ENCODE measurements at regions not wholly inside any gene's neighbourhood (a gene's known extent, or its start where the extent isn't known, plus 50 kb on each side); places are given as distances from the start of the nearest gene placed in this dataset.

DNA sequence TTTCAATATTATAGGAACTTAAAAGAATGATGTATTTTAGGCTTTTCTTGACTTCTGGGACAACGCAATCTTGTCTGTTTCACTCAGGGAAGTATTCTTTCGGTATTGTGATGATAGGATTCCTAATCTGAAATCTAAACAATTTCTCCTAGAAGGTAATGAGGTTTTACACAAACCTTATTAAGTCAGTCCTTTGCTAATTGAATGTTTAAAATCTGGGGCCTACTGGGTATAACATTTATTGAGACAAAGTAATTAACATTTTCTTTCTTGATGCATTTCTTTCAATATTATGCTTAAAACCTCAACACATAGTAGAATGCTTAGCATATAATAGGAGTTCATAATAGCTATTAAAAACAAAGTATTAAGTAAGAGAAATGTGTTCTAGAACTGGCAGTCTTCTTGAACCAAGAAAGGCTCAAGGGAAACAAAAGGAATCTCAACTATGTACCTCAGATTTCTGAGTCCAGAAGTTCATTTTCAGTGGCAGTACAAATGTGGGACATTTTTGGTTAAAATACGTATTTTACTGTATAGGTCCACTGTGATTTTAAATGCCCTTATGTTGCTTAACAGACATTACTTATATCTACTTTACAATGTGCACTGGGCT, 121.4 kb upstream of the BMP2 start:
- no peaks in the 10 kb centered on the region for H3K36me3 Mint-ChIP-seq
- TF ChIP-seq, protein P1, sequence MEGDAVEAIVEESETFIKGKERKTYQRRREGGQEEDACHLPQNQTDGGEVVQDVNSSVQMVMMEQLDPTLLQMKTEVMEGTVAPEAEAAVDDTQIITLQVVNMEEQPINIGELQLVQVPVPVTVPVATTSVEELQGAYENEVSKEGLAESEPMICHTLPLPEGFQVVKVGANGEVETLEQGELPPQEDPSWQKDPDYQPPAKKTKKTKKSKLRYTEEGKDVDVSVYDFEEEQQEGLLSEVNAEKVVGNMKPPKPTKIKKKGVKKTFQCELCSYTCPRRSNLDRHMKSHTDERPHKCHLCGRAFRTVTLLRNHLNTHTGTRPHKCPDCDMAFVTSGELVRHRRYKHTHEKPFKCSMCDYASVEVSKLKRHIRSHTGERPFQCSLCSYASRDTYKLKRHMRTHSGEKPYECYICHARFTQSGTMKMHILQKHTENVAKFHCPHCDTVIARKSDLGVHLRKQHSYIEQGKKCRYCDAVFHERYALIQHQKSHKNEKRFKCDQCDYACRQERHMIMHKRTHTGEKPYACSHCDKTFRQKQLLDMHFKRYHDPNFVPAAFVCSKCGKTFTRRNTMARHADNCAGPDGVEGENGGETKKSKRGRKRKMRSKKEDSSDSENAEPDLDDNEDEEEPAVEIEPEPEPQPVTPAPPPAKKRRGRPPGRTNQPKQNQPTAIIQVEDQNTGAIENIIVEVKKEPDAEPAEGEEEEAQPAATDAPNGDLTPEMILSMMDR (IDR thresholded peaks at IDR 0.05; ENCODE audit: unreplicated experiment) = no peak
- no peaks in the 10 kb centered on the region for H3K27me3 Mint-ChIP-seq (ENCODE audit: low read depth)
- no peak overlapping the region for H3K4me3 Mint-ChIP-seq
- no peak overlapping the region for H3K27ac Mint-ChIP-seq
- peaks cover 19% of the 10 kb centered on the region for H3K4me1 Mint-ChIP-seq
- no peak for DNase-seq (ENCODE audit: low spot score in 2 of 2, unreplicated experiment in 2 of 2)
- peaks cover 10% of the 10 kb centered on the region for H3K9me3 Mint-ChIP-seq

DNA sequence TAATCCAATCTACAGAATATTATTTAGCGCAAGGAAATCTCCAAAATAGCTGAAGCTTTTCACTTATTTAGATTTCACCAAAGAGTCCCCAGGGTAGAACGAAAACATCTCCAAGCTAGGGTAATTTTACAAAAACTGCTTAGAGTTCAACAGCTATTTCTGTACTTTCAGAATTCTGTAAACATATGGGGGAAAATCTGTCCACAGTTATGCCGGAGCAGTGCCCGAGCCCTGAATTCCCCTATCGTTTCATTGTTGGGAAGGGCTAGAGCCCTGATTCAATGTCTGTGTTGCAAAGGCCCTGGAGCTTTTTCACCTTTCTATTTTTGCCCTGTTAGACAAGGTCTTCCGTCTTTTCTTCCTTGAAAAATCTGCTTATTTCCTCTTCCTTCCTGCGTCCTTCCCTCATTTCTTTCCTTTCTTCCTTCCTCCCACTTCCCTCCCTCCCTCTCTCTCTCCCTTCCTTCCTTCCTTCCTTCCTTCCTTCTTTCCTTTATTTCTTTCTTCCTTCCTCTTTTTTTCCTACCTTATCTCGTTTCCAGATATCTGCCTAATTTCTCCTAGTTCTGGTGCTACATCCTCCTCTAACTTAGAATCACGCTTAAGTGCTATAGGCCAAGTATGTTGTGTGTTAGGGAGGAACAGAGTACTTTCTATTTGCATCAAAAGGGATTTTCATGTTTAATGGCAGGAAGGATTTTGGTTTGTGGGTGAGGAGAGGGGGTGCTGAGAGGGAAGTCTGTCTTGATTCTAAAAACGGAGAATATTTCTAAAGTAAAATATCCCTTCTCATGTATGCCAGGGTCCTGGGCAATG, 122.5 kb upstream of the BMP2 start:
- Mint-ChIP-seq H3K4me3 (no peak overlapping the region), H3K9me3 (peaks cover 10% of the 10 kb centered on the region), H3K27me3 (ENCODE audit: low read depth) (no peaks in the 10 kb centered on the region), H3K27ac (no peak overlapping the region), H3K36me3 (no peaks in the 10 kb centered on the region), H3K4me1 (peaks cover 19% of the 10 kb centered on the region)
- TF ChIP-seq, protein P1 (IDR thresholded peaks at IDR 0.05; ENCODE audit: unreplicated experiment) = no peak
- no peak for DNase-seq (ENCODE audit: low spot score in 2 of 2, unreplicated experiment in 2 of 2)

DNA sequence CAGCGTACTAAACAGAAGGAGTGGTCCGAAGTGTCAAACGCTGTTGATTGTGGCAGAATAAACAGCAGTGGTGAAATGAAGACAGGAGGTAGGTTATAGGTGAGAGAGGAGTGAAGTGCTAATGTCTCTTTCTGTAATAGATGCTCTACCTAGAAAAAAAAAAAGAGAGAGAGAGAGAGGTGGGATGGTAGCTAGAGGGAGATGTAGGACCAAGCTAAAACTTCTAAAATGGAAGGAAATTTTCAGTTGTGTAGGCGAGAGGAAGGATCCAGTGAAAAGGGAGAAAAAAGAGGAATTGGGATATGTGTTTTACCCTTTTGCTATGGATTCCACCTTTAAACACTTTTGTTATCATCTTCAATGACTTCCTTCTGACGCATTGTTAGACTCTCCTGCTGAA, 126.5 kb upstream of the BMP2 start:
- TF ChIP-seq, protein P1 (IDR thresholded peaks at IDR 0.05; ENCODE audit: unreplicated experiment) = no peak
- no peaks in the 10 kb centered on the region for H3K27me3 Mint-ChIP-seq (ENCODE audit: low read depth)
- no peak overlapping the region for H3K4me3 Mint-ChIP-seq
- H3K36me3 Mint-ChIP-seq = no peaks in the 10 kb centered on the region
- no peak for DNase-seq (ENCODE audit: low spot score in 2 of 2, unreplicated experiment in 2 of 2)
- no peak overlapping the region for H3K27ac Mint-ChIP-seq
- H3K4me1 Mint-ChIP-seq = peaks cover 19% of the 10 kb centered on the region
- peaks cover 5% of the 10 kb centered on the region for H3K9me3 Mint-ChIP-seq

DNA sequence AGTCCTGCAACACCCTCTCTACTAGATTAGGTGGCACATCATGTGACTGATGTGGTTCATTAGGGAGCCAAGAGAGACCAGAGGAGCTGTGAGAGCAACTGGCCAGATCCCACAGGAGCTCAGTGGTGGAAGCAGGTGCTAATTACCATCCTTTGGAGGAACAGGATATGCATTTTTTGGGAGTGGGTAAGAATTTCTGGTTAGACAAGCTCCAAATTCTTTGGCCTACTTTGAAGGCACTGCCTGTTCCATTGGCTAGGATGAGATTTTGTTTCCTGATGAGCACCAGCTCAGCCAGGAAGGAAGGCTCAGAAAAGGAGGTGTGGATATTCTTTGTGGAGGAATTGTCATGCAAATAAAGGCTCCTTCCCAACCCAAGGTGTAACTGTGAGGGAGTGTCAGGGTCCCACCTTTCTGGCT, 130.3 kb upstream of the BMP2 start:
- TF ChIP-seq, protein P1 (IDR thresholded peaks at IDR 0.05; ENCODE audit: unreplicated experiment) = no peak
- DNase-seq (ENCODE audit: low spot score in 2 of 2, unreplicated experiment in 2 of 2) = no peak
- H3K36me3 Mint-ChIP-seq = no peaks in the 10 kb centered on the region
- no peaks in the 10 kb centered on the region for H3K27me3 Mint-ChIP-seq (ENCODE audit: low read depth)
- H3K4me1 Mint-ChIP-seq = peaks cover 19% of the 10 kb centered on the region
- H3K4me3 Mint-ChIP-seq = no peak overlapping the region
- peaks cover 5% of the 10 kb centered on the region for H3K9me3 Mint-ChIP-seq
- no peak overlapping the region for H3K27ac Mint-ChIP-seq

DNA sequence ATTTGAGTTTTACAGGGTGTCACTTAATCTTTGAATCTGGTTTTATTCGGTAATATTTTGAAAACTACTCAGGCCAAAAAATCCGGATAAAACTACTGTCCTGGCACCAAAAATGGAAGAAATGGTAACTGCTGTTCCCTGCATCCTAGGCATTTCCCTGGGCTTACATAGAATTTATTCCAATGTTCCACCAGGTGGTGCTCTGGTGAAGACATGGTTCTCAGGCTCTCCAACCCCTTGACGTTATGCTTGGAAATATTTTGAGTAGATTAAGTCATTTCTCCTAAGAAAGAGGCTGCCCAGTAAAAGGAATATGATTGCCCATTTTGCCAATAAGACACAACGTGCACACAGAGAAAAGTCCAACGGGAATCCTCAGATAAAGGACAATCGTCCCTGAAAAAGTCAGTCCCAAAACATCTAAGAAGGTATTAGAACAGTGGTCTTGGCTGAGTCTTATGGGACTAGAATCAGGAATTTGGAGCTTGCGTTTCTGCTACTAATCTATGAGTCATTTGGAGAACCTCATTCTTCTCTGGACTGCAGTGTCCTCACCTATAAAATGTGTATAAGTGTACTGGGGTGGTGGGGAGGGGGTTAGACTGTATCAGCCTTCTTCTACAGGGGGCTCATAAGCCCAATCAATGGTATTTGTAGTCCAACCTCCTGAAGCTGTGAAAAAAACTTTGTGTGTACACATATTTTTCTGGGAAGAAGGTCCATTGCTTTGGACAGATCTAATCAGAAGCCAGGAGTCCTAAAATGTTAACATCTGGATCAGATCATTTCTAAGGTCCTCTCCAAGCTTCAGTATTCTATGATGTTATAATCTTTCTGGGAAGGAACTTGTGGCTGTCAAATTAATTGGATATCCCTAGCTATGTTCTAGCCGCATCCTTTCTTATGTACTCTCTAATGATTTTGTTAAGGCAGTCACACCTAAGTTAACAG, 131.0 kb upstream of the BMP2 start:
- Mint-ChIP-seq H3K36me3 (no peaks in the 10 kb centered on the region), H3K9me3 (peaks cover 5% of the 10 kb centered on the region), H3K27me3 (ENCODE audit: low read depth) (no peaks in the 10 kb centered on the region), H3K27ac (no peak overlapping the region), H3K4me3 (no peak overlapping the region), H3K4me1 (peaks cover 24% of the 10 kb centered on the region)
- no peak for DNase-seq (ENCODE audit: low spot score in 2 of 2, unreplicated experiment in 2 of 2)
- TF ChIP-seq, protein P1 (IDR thresholded peaks at IDR 0.05; ENCODE audit: unreplicated experiment) = peak; percentile 46
